Right ventricle myocardium superior (tissue), 1 donor: ENCODE measurements at regions not wholly inside any gene's neighbourhood (a gene's known extent, or its start where the extent isn't known, plus 50 kb on each side); places are given as distances from the start of the nearest gene placed in this dataset.

Experiments used
- ATAC-seq: fragments of 200-7000 bp; cut with Tn5 transposase; one replicate; pipeline ENCODE4 v1.9.1; 2020; ENCODE audit warnings: mild to moderate bottlenecking; ENCODE audit not compliant: poor library complexity
- DNase-seq: peaks from one replicate; pipeline ENCODE4 v3.0.0-alpha.2; 2020
- intact Hi-C: fragments of 100-400 bp; cut with DNase I; formaldehyde crosslinking; loops from one replicate; pipeline ENCODE4 v1.11.2; 2022
- donor health status: DM: no; HTN: yes; CAD: no; lungs with severe emphysema.

GRCh38 chr12:30874455-30875321 lies 51.9 kb upstream of the TSPAN11 start:
- no peak for DNase-seq
- intact Hi-C loops: no loop called here
- ATAC-seq: peak; percentile 22

- ATAC-seq (no peak), DNase-seq (no peak)
- intact Hi-C loops: no loop called here
Observed at GRCh38 chr12:30870491-30871265, 55.9 kb upstream of the TSPAN11 start.

- intact Hi-C loops: no loop called here
- DNase-seq (no peak), ATAC-seq (no peak)
Observed at GRCh38 chr12:30867415-30867814, 59.1 kb upstream of the TSPAN11 start.

- intact Hi-C loops: no loop called here
- no peak for ATAC-seq
- no peak for DNase-seq
Observed at GRCh38 chr12:30866256-30866655, 60.3 kb upstream of the TSPAN11 start.

GRCh38 chr12:30863839-30864238 lies 62.7 kb upstream of the TSPAN11 start:
- ATAC-seq (no peak), DNase-seq (no peak)
- intact Hi-C loops: no loop called here

GRCh38 chr12:30862486-30862885 lies 64.1 kb upstream of the TSPAN11 start:
- ATAC-seq (peak; percentile 82), DNase-seq (peak; percentile 70)
- intact Hi-C loops: no loop called here

- DNase-seq (no peak), ATAC-seq (no peak)
- intact Hi-C loops: loop anchor here (10.0 kb wide), 1 partner anchor 196 kb away; no protein-coding TSS in a partner anchor
Observed at GRCh38 chr12:30859226-30859625, 67.3 kb upstream of the TSPAN11 start.

GRCh38 chr12:30858471-30858870 lies 68.1 kb upstream of the TSPAN11 start:
- intact Hi-C loops: loop anchor here (10.0 kb wide), 1 partner anchor 196 kb away; no protein-coding TSS in a partner anchor
- ATAC-seq: no peak
- no peak for DNase-seq

- DNase-seq (no peak), ATAC-seq (no peak)
- intact Hi-C loops: loop anchor here (5.0 to 10.0 kb wide), 2 partner anchors 134 to 201 kb away; no protein-coding TSS in a partner anchor
Observed at GRCh38 chr12:30853561-30854133, 72.9 kb upstream of the TSPAN11 start.

- ATAC-seq (no peak), DNase-seq (no peak)
- intact Hi-C loops: loop anchor here (5.0 to 10.0 kb wide), 2 partner anchors 137 to 204 kb away; no protein-coding TSS in a partner anchor
Observed at GRCh38 chr12:30850684-30851083, 75.9 kb upstream of the TSPAN11 start.

- intact Hi-C loops: loop anchor here (5.0 to 10.0 kb wide), 2 partner anchors 388 to 425 kb away; no protein-coding TSS in a partner anchor
- ATAC-seq (peak; percentile 54), DNase-seq (no peak)
Observed at GRCh38 chr12:30847259-30847658, 79.3 kb upstream of the TSPAN11 start.

- ATAC-seq (no peak), DNase-seq (no peak)
- intact Hi-C loops: loop anchor here (5.0 to 10.0 kb wide), 2 partner anchors 388 to 426 kb away; no protein-coding TSS in a partner anchor
Observed at GRCh38 chr12:30846776-30847175, 79.8 kb upstream of the TSPAN11 start.

GRCh38 chr12:30845676-30846075 lies 80.9 kb upstream of the TSPAN11 start:
- no peak for ATAC-seq
- DNase-seq: no peak
- intact Hi-C loops: loop anchor here (5.0 to 10.0 kb wide), 2 partner anchors 389 to 427 kb away; no protein-coding TSS in a partner anchor

- no peak for ATAC-seq
- DNase-seq: no peak
- intact Hi-C loops: loop anchor here (10.0 kb wide), 1 partner anchor 392 kb away; no protein-coding TSS in a partner anchor
Observed at GRCh38 chr12:30843211-30843610, 83.3 kb upstream of the TSPAN11 start.

- DNase-seq (no peak), ATAC-seq (no peak)
- intact Hi-C loops: loop anchor here (10.0 kb wide), 1 partner anchor 394 kb away; no protein-coding TSS in a partner anchor
Observed at GRCh38 chr12:30840715-30841114, 85.8 kb upstream of the TSPAN11 start.

- no peak for ATAC-seq
- intact Hi-C loops: loop anchor here (10.0 kb wide), 1 partner anchor 395 kb away; no protein-coding TSS in a partner anchor
- DNase-seq: no peak
Observed at GRCh38 chr12:30839643-30840220, 85.0 kb upstream of the CAPRIN2 start.

GRCh38 chr12:30837595-30837994 lies 82.8 kb upstream of the CAPRIN2 start:
- ATAC-seq (no peak), DNase-seq (no peak)
- intact Hi-C loops: no loop called here

- DNase-seq (no peak), ATAC-seq (no peak)
- intact Hi-C loops: no loop called here
Observed at GRCh38 chr12:30836656-30837445, 82.1 kb upstream of the CAPRIN2 start.
